Vagina (tissue), 2 donors: ENCODE measurements at regions not wholly inside any gene's neighbourhood (a gene's known extent, or its start where the extent isn't known, plus 50 kb on each side); places are given as distances from the start of the nearest gene placed in this dataset.

ENCODE experiments used
- DNase-seq, 2 donors: peaks; one replicate each; pipeline ENCODE4 v3.0.0-alpha.2; 2017; ENCODE audit errors: extremely low spot score in 2 of 2
- H3K27ac ChIP-seq: fragments of 200-600 bp; sonication (generic); one replicate; pipeline ENCODE4 v1.5.1; 2019
- H3K27me3 ChIP-seq: fragments of 200-600 bp; sonication (generic); one replicate; pipeline ENCODE4 v1.5.1; 2019
- H3K36me3 ChIP-seq, 2 donors: fragments of 200-600 bp; sonication (generic); one replicate each; pipeline ENCODE4 v1.5.1; 2017 to 2019
- H3K4me1 ChIP-seq: fragments of 200-600 bp; sonication (generic); one replicate; pipeline ENCODE4 v1.5.1; 2019
- H3K4me3 ChIP-seq, 2 donors: fragments of 200-600 bp; sonication (generic); 1 replicate in 1 of 2; 2 replicates in 1 of 2; pipeline ENCODE4 v1.5.1; 2016 to 2019
- H3K9me3 ChIP-seq: fragments of 200-600 bp; sonication (generic); one replicate; pipeline ENCODE4 v1.5.1; 2019
- CTCF ChIP-seq, 3 experiments: fragments of 450-650 bp in 2 of 3; fragments of 200-600 bp in 1 of 3; sonication (generic) in 1 of 3; IDR thresholded peaks; one replicate each; pipeline ENCODE4 v1.5.1; 2017 to 2019; ENCODE audit warnings: antibody characterized with exemption in 3 of 3, mild to moderate bottlenecking in 2 of 3, moderate library complexity in 2 of 3
- POLR2A ChIP-seq, 2 donors: fragments of 450-650 bp; IDR thresholded peaks; one replicate each; pipeline ENCODE4 v1.6.1; 2017; ENCODE audit warnings: antibody characterized with exemption in 2 of 2, mild to moderate bottlenecking in 2 of 2, moderate library complexity in 2 of 2
- POLR2AphosphoS5 ChIP-seq, 2 donors: sonication (generic); formaldehyde crosslinking; IDR thresholded peaks; one replicate each; pipeline ENCODE4 v1.9.0; 2017; ENCODE audit warnings: antibody characterized with exemption in 2 of 2, mild to moderate bottlenecking in 2 of 2, low read depth in 1 of 2; ENCODE audit not compliant: insufficient read depth in 1 of 2
- intact Hi-C: fragments of 100-400 bp; cut with DNase I; formaldehyde crosslinking; loops from one replicate; pipeline ENCODE4 v1.15.1; 2023

GRCh38 chr10:36443233-36443632, 682.2 kb upstream of the ANKRD30A start:
- Histone ChIP-seq H3K27me3 (no peaks in the 10 kb centered on the region), H3K36me3 (no peaks in the 10 kb centered on the region), H3K4me1 (no peaks in the 10 kb centered on the region), H3K9me3 (no peaks in the 10 kb centered on the region), H3K27ac (no peak overlapping the region), H3K4me3 (no peak overlapping the region)
- no peak for DNase-seq
- intact Hi-C loops: no loop called here
- TF ChIP-seq CTCF (IDR thresholded peaks at IDR 0.05): no peak
- TF ChIP-seq POLR2A (IDR thresholded peaks at IDR 0.05): no peak
- no peak for TF ChIP-seq POLR2AphosphoS5 (IDR thresholded peaks at IDR 0.05; ENCODE audit: insufficient read depth in 1 of 2, low read depth in 1 of 2)

- no peak for DNase-seq
- Histone ChIP-seq H3K4me1 (no peaks in the 10 kb centered on the region), H3K36me3 (no peaks in the 10 kb centered on the region), H3K27ac (no peak overlapping the region), H3K9me3 (no peaks in the 10 kb centered on the region), H3K4me3 (no peak overlapping the region), H3K27me3 (no peaks in the 10 kb centered on the region)
- intact Hi-C loops: no loop called here
- TF ChIP-seq POLR2A (IDR thresholded peaks at IDR 0.05) (no peak), CTCF (IDR thresholded peaks at IDR 0.05) (no peak), POLR2AphosphoS5 (IDR thresholded peaks at IDR 0.05; ENCODE audit: insufficient read depth in 1 of 2, low read depth in 1 of 2) (no peak)
Observed at GRCh38 chr10:36441557-36441956, 683.8 kb upstream of the ANKRD30A start.

- Histone ChIP-seq H3K4me1 (no peaks in the 10 kb centered on the region), H3K36me3 (no peaks in the 10 kb centered on the region), H3K9me3 (no peaks in the 10 kb centered on the region), H3K27me3 (no peaks in the 10 kb centered on the region), H3K27ac (no peak overlapping the region), H3K4me3 (no peak overlapping the region)
- intact Hi-C loops: no loop called here
- no peak for DNase-seq
- TF ChIP-seq CTCF (IDR thresholded peaks at IDR 0.05) (no peak), POLR2A (IDR thresholded peaks at IDR 0.05) (no peak), POLR2AphosphoS5 (IDR thresholded peaks at IDR 0.05; ENCODE audit: insufficient read depth in 1 of 2, low read depth in 1 of 2) (no peak)
Observed at GRCh38 chr10:36440539-36440938, 684.9 kb upstream of the ANKRD30A start.

GRCh38 chr10:36437367-36437766, 688.0 kb upstream of the ANKRD30A start:
- DNase-seq: no peak
- intact Hi-C loops: no loop called here
- no peaks in the 10 kb centered on the region for H3K4me1 ChIP-seq
- H3K4me3 ChIP-seq: no peak overlapping the region
- TF ChIP-seq POLR2AphosphoS5 (IDR thresholded peaks at IDR 0.05; ENCODE audit: insufficient read depth in 1 of 2, low read depth in 1 of 2) (no peak), CTCF (IDR thresholded peaks at IDR 0.05) (no peak), POLR2A (IDR thresholded peaks at IDR 0.05) (no peak)
- no peaks in the 10 kb centered on the region for H3K9me3 ChIP-seq
- H3K36me3 ChIP-seq: no peaks in the 10 kb centered on the region
- no peak overlapping the region for H3K27ac ChIP-seq
- H3K27me3 ChIP-seq: no peaks in the 10 kb centered on the region

GRCh38 chr10:36428507-36428906, 696.9 kb upstream of the ANKRD30A start:
- Histone ChIP-seq H3K4me1 (no peaks in the 10 kb centered on the region), H3K9me3 (no peaks in the 10 kb centered on the region), H3K27ac (no peak overlapping the region), H3K36me3 (no peaks in the 10 kb centered on the region), H3K4me3 (no peak overlapping the region), H3K27me3 (no peaks in the 10 kb centered on the region)
- no peak for TF ChIP-seq POLR2AphosphoS5 (IDR thresholded peaks at IDR 0.05; ENCODE audit: insufficient read depth in 1 of 2, low read depth in 1 of 2)
- intact Hi-C loops: no loop called here
- no peak for DNase-seq
